Loucy (cell line): ENCODE measurements at regions not wholly inside any gene's neighbourhood (a gene's known extent, or its start where the extent isn't known, plus 50 kb on each side); places are given as distances from the start of the nearest gene placed in this dataset.

Source experiments
- H2AFZ ChIP-seq: fragments of 200-600 bp; sonication (generic); 2 replicates; pipeline ENCODE4 v1.6.0; 2016; ENCODE audit warnings: antibody characterized with exemption, mild to moderate bottlenecking, low read length, moderate library complexity
- H3F3A ChIP-seq: fragments of 200-600 bp; 2 replicates; pipeline ENCODE4 v1.6.0; 2016; ENCODE audit warnings: antibody characterized with exemption, low read depth, mild to moderate bottlenecking
- H3K27me3 ChIP-seq: fragments of 200-600 bp; sonication (generic); 2 replicates; pipeline ENCODE4 v1.6.1; 2014; ENCODE audit warnings: low read length, mild to moderate bottlenecking; ENCODE audit not compliant: insufficient read depth, poor library complexity, severe bottlenecking
- H3K36me3 ChIP-seq: fragments of 200-600 bp; sonication (generic); 2 replicates; pipeline ENCODE4 v1.6.1; 2016; ENCODE audit warnings: low read length; ENCODE audit not compliant: insufficient read depth
- H3K4me1 ChIP-seq: fragments of 200-600 bp; sonication (generic); 2 replicates; pipeline ENCODE4 v1.5.1; 2014; ENCODE audit warnings: low read length, mild to moderate bottlenecking; ENCODE audit not compliant: insufficient read depth, poor library complexity, severe bottlenecking
- H3K4me2 ChIP-seq: fragments of 200-600 bp; sonication (generic); 2 replicates; pipeline ENCODE4 v1.6.0; 2014; ENCODE audit warnings: antibody characterized with exemption, low read length, low read depth, mild to moderate bottlenecking; ENCODE audit not compliant: poor library complexity, severe bottlenecking
- H3K4me3 ChIP-seq: fragments of 200-600 bp; sonication (generic); 2 replicates; pipeline ENCODE4 v1.5.1; 2014; ENCODE audit warnings: low read length, mild to moderate bottlenecking, mixed read lengths; ENCODE audit not compliant: poor library complexity, severe bottlenecking
- H3K79me2 ChIP-seq: fragments of 200-600 bp; sonication (generic); 2 replicates; pipeline ENCODE4 v1.6.1; 2014; ENCODE audit warnings: low read length; ENCODE audit not compliant: insufficient read depth
- H3K9ac ChIP-seq: fragments of 200-600 bp; sonication (generic); 2 replicates; pipeline ENCODE4 v1.6.0; 2014; ENCODE audit warnings: mild to moderate bottlenecking, low read depth, low read length, moderate library complexity; ENCODE audit not compliant: poor library complexity, severe bottlenecking
- H3K9me2 ChIP-seq: fragments of 200-600 bp; sonication (generic); replicated peaks from 2 replicates; pipeline ENCODE4 v1.6.1; 2016; ENCODE audit warnings: low read depth, low read length, mixed read lengths
- H3K9me3 ChIP-seq: fragments of 200-600 bp; sonication (generic); 2 replicates; pipeline ENCODE4 v1.6.1; 2014; ENCODE audit warnings: mild to moderate bottlenecking, antibody characterized with exemption, low read length, low read depth; ENCODE audit not compliant: insufficient read depth
- H4K20me1 ChIP-seq: fragments of 200-600 bp; sonication (generic); 2 replicates; pipeline ENCODE4 v1.6.0; 2014; ENCODE audit warnings: antibody characterized with exemption, low read length, mild to moderate bottlenecking; ENCODE audit not compliant: insufficient read depth, poor library complexity, severe bottlenecking
- EZH2phosphoT487 ChIP-seq: fragments of 200-600 bp; IDR thresholded peaks from 2 replicates; pipeline ENCODE4 v1.6.1; 2018; ENCODE audit warnings: antibody characterized with exemption, mild to moderate bottlenecking, moderate library complexity, borderline replicate concordance
- TF ChIP-seq, protein P1 (sequence below): fragments of 200-600 bp; sonication (generic); conservative IDR thresholded peaks from 2 replicates; pipeline ENCODE4 v1.5.1; 2014; ENCODE audit warnings: mild to moderate bottlenecking, antibody characterized with exemption, low read length

DNA sequence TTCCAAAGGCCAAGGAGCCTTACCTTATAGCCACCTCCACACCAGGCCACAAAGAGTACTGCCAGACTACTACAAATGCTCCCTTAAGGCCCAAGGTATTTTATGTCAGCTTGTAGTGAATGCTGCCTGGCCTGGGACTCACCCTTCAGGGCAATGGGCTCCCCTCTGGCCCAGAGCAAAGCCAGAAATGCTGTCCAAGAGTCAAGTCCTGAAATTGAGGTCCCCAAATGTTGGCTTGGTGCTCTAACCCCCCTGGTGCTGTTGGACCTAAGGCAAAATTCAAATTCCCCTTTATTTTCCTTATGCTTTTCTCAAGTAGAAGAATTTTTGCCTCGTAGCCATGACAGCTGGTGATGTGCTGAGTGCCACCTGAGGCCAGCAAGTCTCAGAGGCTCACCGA is 1354.3 kb upstream of the DIAPH2 start:
- Histone ChIP-seq H3K27me3 (no peaks in the 10 kb centered on the region), H3F3A (no peaks in the 10 kb centered on the region), H3K36me3 (no peaks in the 10 kb centered on the region), H4K20me1 (no peaks in the 10 kb centered on the region), H3K9ac (no peak overlapping the region), H3K9me2 (no peaks in the 10 kb centered on the region), H3K4me1 (no peaks in the 10 kb centered on the region), H2AFZ (no peak overlapping the region), H3K4me2 (no peak overlapping the region), H3K9me3 (no peaks in the 10 kb centered on the region), H3K4me3 (no peak overlapping the region), H3K79me2 (no peaks in the 10 kb centered on the region)
- TF ChIP-seq, protein P1, sequence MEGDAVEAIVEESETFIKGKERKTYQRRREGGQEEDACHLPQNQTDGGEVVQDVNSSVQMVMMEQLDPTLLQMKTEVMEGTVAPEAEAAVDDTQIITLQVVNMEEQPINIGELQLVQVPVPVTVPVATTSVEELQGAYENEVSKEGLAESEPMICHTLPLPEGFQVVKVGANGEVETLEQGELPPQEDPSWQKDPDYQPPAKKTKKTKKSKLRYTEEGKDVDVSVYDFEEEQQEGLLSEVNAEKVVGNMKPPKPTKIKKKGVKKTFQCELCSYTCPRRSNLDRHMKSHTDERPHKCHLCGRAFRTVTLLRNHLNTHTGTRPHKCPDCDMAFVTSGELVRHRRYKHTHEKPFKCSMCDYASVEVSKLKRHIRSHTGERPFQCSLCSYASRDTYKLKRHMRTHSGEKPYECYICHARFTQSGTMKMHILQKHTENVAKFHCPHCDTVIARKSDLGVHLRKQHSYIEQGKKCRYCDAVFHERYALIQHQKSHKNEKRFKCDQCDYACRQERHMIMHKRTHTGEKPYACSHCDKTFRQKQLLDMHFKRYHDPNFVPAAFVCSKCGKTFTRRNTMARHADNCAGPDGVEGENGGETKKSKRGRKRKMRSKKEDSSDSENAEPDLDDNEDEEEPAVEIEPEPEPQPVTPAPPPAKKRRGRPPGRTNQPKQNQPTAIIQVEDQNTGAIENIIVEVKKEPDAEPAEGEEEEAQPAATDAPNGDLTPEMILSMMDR = no peak
- no peak for TF ChIP-seq EZH2phosphoT487

GRCh38 chrX:95332530-95332929 is 1352.1 kb upstream of the DIAPH2 start:
- Histone ChIP-seq H2AFZ (no peak overlapping the region), H3K9me2 (no peaks in the 10 kb centered on the region), H3K79me2 (no peaks in the 10 kb centered on the region), H3K4me2 (no peak overlapping the region), H3K36me3 (no peaks in the 10 kb centered on the region), H3K9ac (no peak overlapping the region), H3K4me1 (no peaks in the 10 kb centered on the region), H3K9me3 (no peaks in the 10 kb centered on the region), H3K27me3 (no peaks in the 10 kb centered on the region), H4K20me1 (no peaks in the 10 kb centered on the region), H3K4me3 (no peak overlapping the region), H3F3A (no peaks in the 10 kb centered on the region)
- TF ChIP-seq, protein P1 = no peak
- no peak for TF ChIP-seq EZH2phosphoT487

- Histone ChIP-seq H4K20me1 (no peaks in the 10 kb centered on the region), H3K27me3 (no peaks in the 10 kb centered on the region), H3K9me2 (no peaks in the 10 kb centered on the region), H3K36me3 (no peaks in the 10 kb centered on the region), H3K4me3 (no peak overlapping the region), H3K9me3 (no peaks in the 10 kb centered on the region), H3K79me2 (no peaks in the 10 kb centered on the region), H2AFZ (no peak overlapping the region), H3K4me2 (no peak overlapping the region), H3K4me1 (no peaks in the 10 kb centered on the region), H3K9ac (no peak overlapping the region), H3F3A (no peaks in the 10 kb centered on the region)
- TF ChIP-seq, protein P1 = peak; percentile 43; the same call in 1 of the 2 replicates
- TF ChIP-seq EZH2phosphoT487 = no peak
Observed at GRCh38 chrX:95346856-95347255, 1337.8 kb upstream of the DIAPH2 start.
